ENCODE measurements at regions not wholly inside any gene's neighbourhood (a gene's known extent, or its start where the extent isn't known, plus 50 kb on each side); places are given as distances from the start of the nearest gene placed in this dataset.

GRCh38 chr17:13076905-13077304, 59.1 kb upstream of the ELAC2 start:
- DNase-seq = no peak

- DNase-seq = no peak
These were observed 56.2 kb upstream of the ELAC2 start for GRCh38 chr17:13074026-13074425.

- DNase-seq = no peak
These were observed 55.2 kb upstream of the ELAC2 start for GRCh38 chr17:13073018-13073417.

GRCh38 chr17:13070732-13071131, 52.9 kb upstream of the ELAC2 start:
- DNase-seq = no peak

- no peak for DNase-seq
These were observed 49.9 kb upstream of the ELAC2 start for GRCh38 chr17:13067629-13068303.
